HG03442 (cell line): ENCODE measurements at regions not wholly inside any gene's neighbourhood (a gene's known extent, or its start where the extent isn't known, plus 50 kb on each side); places are given as distances from the start of the nearest gene placed in this dataset.

ENCODE experiments used
- ATAC-seq: cut with Tn5 transposase; IDR thresholded peaks from one replicate; pipeline ENCODE4 v1.9.1; 2021; ENCODE audit warnings: mild to moderate bottlenecking, moderate library complexity; ENCODE audit not compliant: unreplicated experiment

DNA sequence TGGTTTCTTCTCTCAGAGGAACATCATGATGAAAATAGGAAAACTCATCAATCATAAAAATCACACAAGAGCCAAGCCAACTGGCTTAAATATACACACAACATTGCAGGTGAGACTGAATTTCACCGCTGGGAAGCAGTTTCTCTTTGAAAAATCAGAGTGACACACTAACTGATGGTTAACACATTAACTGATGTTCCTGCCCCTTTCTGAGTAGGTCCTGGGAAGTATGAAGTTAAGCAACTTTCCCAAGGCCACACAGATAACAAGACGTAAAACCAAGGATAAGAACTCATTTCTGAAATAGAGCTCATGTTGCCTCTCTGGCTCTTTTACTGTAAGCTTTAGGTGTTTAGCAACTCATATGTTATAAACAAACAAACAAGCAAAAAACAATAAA, 813.7 kb upstream of the HS3ST1 start:
- ATAC-seq = no peak

GRCh38 chr4:12239897-12240636, 811.4 kb upstream of the HS3ST1 start:
- ATAC-seq = no peak

DNA sequence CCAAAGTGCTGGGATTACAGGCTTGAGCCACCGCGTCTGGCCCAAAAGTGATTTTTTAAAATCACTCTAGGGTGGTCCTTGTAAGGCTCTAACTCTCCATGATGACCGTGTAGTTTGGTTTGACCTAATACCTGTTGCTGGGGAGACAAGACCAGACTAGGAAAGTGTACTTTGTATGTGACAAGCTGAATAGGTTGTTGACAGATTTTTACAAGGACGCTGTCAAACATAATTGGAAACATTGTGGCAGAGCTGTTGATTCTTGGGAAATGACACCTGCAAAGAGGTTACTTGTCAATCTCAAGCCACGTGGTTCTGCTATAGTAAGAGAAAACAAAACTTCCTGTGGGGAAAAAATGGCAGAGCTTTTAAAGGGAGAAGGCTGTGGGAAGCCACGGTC, 802.4 kb upstream of the HS3ST1 start:
- no peak for ATAC-seq

- ATAC-seq = no peak
These were observed 792.3 kb upstream of the HS3ST1 start for GRCh38 chr4:12221031-12221430.

DNA sequence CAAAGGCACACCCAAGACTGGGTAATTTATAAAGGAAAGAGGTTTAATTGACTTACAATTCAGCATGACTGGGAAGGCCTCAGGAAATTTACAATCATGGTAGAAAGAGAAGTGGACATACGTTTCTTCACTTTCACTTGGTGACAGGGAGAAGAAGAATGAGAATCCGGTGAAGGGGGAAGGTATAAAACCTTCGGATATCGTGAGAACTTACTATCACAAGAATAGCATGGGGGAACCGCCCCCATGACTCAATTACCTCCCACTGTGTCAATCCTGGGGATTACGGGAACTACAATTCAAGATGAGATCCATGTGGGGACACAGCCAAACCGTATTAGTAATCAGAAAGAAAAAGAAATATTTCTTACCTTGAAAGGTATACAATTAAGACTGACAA, 782.9 kb upstream of the HS3ST1 start:
- ATAC-seq = no peak

DNA sequence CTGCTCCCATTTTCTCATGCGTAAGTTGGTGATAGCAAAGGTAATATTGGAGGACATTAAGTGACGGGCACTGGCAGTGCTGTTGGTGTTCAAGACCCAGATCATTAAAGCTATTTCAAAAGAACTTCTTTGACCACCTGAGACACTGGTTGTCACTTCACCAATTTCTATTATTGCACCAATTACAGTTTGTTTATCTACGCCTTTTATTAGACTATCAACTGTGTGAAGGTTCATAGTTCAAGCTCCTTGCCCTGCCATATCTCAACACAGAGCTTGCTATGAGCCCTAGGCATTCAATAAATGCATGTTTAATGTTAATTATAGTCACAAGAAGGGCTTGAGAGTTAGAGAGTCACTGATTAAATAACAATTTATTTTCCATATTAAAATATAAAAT, 778.7 kb upstream of the HS3ST1 start:
- no peak for ATAC-seq

DNA sequence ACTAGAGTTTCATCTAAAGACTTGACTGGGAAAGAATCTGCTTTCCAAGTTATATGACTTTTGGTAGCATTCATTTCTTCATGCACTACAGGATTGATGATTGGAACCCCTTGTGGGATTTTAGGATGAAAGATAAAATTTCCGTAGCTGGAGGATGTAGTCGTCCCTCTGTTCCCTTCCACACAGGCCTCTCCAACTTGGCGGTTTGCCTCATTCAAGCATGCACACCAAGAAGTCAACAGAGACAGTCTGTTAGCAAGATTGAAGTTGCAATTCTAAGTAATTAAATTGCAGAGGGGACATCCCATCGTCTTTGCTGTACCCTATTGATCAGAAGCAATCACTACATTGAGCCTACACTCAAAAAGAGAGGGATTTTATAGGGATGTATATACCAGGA, 777.4 kb upstream of the HS3ST1 start:
- no peak for ATAC-seq

DNA sequence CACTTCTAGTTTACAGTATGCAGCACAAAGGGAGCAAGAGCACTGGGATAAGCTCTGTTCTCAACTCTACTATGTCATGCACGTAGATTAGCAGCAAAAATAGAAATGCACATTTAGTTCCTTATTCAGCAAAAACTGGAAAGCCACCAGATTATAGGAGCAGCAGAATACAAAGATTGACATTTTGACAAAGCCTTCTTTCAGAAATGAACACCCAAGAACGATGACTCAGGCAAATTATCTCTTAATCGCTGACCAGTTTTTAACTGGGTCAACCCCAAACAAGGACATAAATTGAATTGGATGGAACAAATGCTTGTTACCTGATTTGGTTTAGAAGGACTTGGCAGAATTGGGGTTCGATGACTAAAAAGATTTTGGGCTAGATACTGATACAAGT, 775.3 kb upstream of the HS3ST1 start:
- ATAC-seq = no peak

- ATAC-seq = no peak
These were observed 771.5 kb upstream of the HS3ST1 start for GRCh38 chr4:12200226-12200625.

- ATAC-seq = no peak
These were observed 757.8 kb upstream of the HS3ST1 start for GRCh38 chr4:12186526-12186925.

- ATAC-seq = no peak
These were observed 750.2 kb upstream of the HS3ST1 start for GRCh38 chr4:12178614-12179610.

- ATAC-seq = no peak
These were observed 748.7 kb upstream of the HS3ST1 start for GRCh38 chr4:12177416-12177815.

DNA sequence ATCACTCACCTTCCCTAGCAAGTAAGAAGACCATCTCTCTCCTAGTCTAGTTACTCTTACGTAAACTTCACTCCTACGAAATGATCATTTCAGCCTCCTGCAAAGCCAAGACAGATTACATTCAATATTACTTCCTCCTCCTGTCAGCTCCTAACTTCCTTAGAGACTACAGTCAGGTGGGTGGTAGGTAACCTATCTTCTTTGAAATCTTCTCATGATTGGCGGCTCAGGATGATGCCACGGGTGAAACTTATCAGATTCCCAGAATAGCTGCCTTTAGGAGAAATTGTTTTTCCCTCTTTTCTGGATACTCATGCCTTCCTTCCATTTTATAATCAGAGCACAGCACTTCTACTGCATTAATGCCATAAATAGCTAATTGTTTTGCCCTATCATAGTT, 744.8 kb upstream of the HS3ST1 start:
- ATAC-seq = no peak

DNA sequence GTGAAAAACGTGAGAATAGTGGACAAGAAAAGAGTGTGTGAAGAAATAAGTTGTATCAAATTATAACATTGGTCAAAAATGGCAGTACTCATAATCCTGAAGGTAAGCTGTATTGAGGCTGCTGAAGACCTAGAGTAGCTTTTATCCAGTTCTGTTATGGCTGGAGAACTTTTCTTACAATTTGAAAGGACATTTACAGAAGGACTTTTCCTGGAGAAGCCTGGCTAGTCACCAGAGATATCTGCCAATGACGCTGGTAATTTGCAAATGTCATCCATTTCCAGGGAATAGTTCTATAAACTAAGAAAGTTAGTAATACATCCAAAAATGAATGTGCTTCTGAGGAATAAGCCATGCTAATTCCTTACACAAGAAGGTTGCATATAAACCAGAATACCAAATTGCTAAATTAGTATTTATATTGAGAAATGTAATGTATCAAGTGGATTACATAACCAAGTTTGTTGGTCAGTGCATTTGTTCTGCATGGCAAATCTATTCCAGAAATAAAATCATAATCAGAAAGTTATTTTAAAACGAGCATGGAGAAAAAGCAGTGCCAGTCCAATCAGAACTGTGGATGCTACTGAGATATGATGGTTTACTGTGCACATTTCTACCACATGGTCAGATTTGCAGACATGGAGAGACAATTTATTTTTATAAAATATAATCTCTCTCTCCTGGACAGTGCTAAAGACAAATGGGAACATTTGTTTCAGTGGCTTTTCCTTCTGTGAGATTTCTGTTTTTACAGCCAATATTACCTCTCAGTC, 743.7 kb upstream of the HS3ST1 start:
- no peak for ATAC-seq

- no peak for ATAC-seq
These were observed 741.6 kb upstream of the HS3ST1 start for GRCh38 chr4:12170308-12170707.

DNA sequence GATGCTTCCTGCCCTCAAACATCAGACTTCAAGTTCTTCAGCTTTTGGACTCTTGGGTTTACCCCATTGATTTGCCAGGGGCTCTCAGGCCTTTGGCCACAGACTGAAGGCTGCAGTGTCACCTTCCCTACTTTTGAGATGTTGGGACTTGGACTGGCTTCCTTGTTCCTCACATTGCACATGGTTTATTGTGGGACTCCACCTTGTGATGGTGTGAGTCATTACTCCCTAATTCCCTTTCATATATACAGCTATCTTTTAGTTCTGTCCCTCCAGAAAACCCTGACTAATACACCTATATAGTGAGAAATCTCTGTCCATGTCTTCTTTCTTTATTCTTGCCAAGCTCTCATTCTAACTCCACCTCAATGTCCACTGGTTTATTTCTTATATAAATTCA, 736.9 kb upstream of the HS3ST1 start:
- no peak for ATAC-seq

GRCh38 chr4:12146339-12146738, 717.6 kb upstream of the HS3ST1 start:
- ATAC-seq = no peak

- ATAC-seq = no peak
These were observed 717.1 kb upstream of the HS3ST1 start for GRCh38 chr4:12145768-12146167.

DNA sequence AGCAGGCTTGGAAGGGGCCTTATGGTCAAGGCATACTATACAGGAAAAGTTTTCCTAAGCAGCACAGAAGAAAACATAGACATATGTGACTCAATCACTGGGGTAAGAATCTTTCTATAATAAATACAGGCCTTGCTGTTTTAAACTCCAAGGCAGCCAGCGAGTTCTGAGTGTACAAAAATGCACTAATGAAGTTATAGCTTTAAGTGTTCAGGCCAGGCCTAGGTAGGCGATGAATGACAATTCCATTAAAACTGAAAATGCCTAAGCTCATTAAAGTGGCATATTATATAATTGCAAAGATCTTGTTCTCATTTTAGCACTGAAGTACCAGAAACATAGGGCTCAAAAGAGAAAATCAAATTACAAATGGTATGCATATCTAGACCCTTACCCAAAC, 716.4 kb upstream of the HS3ST1 start:
- ATAC-seq = no peak

DNA sequence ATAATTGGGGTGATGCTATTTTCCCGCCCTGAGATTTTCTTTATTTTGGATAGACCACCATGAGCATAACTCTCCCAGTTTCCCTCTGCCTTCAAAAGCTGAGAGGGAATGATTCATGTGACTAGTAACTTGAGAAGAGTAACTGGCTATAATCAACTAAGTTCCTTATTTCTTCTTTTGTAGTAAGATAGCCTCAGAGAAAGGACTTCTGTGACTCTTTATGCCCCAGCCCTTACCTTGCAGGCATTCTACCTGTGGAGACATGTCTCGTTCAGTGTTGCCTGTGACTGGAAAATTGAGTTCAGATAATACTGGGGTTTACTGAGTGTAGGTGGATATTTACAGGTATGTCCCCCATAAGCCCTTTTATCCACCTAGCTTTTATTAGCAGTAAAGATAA, 715.4 kb upstream of the HS3ST1 start:
- no peak for ATAC-seq

DNA sequence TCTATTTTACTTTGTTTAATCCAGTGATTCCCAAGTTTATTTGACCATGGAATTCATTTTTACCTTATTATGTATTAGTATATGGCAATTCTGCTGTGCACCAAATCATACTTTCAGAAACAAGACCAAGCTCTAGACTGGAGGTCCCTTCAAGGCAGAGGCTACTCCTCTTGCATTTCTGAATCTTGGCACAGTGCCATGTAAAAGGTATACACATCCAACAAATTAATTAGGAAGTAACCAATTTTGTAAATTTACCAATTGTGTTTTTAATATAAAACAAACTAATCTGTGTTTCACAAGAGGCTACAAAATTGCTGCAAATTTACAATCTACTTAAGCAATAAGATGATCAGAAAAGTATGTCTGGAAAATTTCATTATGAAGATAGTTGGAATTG, 712.2 kb upstream of the HS3ST1 start:
- no peak for ATAC-seq
